ENCODE measurements at regions not wholly inside any gene's neighbourhood (a gene's known extent, or its start where the extent isn't known, plus 50 kb on each side); places are given as distances from the start of the nearest gene placed in this dataset.

- Mint-ChIP-seq H3K27me3 (ENCODE audit: insufficient read depth, unreplicated experiment) (no peaks in the 10 kb centered on the region), H3K4me1 (ENCODE audit: low read depth, unreplicated experiment) (no peaks in the 10 kb centered on the region), H3K4me3 (ENCODE audit: unreplicated experiment) (no peak overlapping the region), H3K9me3 (ENCODE audit: unreplicated experiment) (no peaks in the 10 kb centered on the region), H3K27ac (ENCODE audit: unreplicated experiment) (no peak overlapping the region), H3K36me3 (ENCODE audit: insufficient read depth, unreplicated experiment) (no peaks in the 10 kb centered on the region)
- no TSS peak for BruUV-seq (replicated peaks)
- ChIA-PET CTCF (no interaction called here), POLR2A (no interaction called here)
- H3K4me1 ChIP-seq: no peaks in the 10 kb centered on the region
- no peaks in the 10 kb centered on the region for H3K9me3 ChIP-seq
- H3K36me3 ChIP-seq (ENCODE audit: control insufficient read depth, insufficient read depth, low read length): no peaks in the 10 kb centered on the region
- no peak for DNase-seq
- no peaks in the 10 kb centered on the region for H3K27me3 ChIP-seq (replicated peaks; ENCODE audit: control insufficient read depth, insufficient read depth, low read length)
- no peak overlapping the region for H3K4me3 ChIP-seq (ENCODE audit: low read depth, low read length)
- TF ChIP-seq CTCF (IDR thresholded peaks at IDR 0.05; ENCODE audit: insufficient read depth in 1 of 2, low read depth in 1 of 2, low read length in 1 of 2, severe bottlenecking in 1 of 2, unreplicated experiment in 1 of 2): no peak
- intact Hi-C loops (cut with micrococcal nuclease; ENCODE audit: unreplicated experiment): no loop called here
These were observed 87.5 kb upstream of the NRP1 start for GRCh38 chr10:33421789-33422462.

DNA sequence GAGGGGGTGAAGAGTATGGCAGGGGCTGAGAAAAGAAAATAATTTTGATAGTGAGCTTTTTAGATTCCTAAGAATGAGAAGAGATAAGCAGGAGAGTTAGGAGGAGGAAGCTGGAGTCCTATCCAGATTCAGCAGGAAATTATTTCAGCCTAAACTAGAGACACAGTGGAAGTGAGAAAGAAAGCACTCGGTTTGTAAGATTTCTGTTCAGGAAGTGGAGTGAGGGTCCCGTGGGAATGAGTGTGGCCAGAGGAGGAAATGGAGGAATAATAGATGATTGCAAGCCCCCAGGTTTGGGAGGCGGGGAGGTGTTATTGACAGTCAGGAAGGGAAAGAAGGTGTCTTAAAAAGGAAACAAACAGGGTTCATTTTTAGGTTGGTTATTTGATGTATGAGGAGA lies 84.8 kb upstream of the NRP1 start:
- DNase-seq: no peak
- Mint-ChIP-seq H3K4me3 (ENCODE audit: unreplicated experiment) (no peak overlapping the region), H3K9me3 (ENCODE audit: unreplicated experiment) (no peaks in the 10 kb centered on the region), H3K36me3 (ENCODE audit: insufficient read depth, unreplicated experiment) (no peaks in the 10 kb centered on the region), H3K27me3 (ENCODE audit: insufficient read depth, unreplicated experiment) (no peaks in the 10 kb centered on the region), H3K4me1 (ENCODE audit: low read depth, unreplicated experiment) (no peaks in the 10 kb centered on the region), H3K27ac (ENCODE audit: unreplicated experiment) (no peak overlapping the region)
- H3K27me3 ChIP-seq (replicated peaks; ENCODE audit: control insufficient read depth, insufficient read depth, low read length): no peaks in the 10 kb centered on the region
- TF ChIP-seq CTCF (IDR thresholded peaks at IDR 0.05; ENCODE audit: insufficient read depth in 1 of 2, low read depth in 1 of 2, low read length in 1 of 2, severe bottlenecking in 1 of 2, unreplicated experiment in 1 of 2): no peak
- BruUV-seq (replicated peaks): no TSS peak
- no peaks in the 10 kb centered on the region for H3K36me3 ChIP-seq (ENCODE audit: control insufficient read depth, insufficient read depth, low read length)
- POLR2A ChIA-PET: no interaction called here
- no peaks in the 10 kb centered on the region for H3K9me3 ChIP-seq
- CTCF ChIA-PET: no interaction called here
- no peaks in the 10 kb centered on the region for H3K4me1 ChIP-seq
- intact Hi-C loops (cut with micrococcal nuclease; ENCODE audit: unreplicated experiment): no loop called here
- no peak overlapping the region for H3K4me3 ChIP-seq (ENCODE audit: low read depth, low read length)

DNA sequence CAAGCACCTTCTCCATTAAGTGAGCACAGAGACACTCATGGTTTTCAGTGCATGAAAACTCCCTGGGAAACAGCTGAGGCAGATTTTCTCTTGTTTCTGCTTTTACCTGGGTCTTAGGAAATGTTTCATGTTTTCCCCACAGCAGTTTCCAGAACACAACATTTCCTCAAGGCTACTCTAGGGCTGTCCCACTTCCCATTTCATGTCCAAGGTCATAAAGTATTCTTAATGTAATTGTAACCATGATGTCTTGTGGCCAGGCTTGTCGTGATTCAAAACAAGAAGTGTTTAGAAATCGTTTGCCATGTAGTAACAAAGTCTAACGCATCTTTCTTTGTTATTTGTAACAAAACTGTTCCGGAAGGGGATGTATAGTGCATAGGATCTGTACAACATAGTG lies 83.8 kb upstream of the NRP1 start:
- ChIA-PET POLR2A (no interaction called here), CTCF (no interaction called here)
- no peaks in the 10 kb centered on the region for H3K4me1 Mint-ChIP-seq (ENCODE audit: low read depth, unreplicated experiment)
- no TSS peak for BruUV-seq (replicated peaks)
- no peak for TF ChIP-seq CTCF (IDR thresholded peaks at IDR 0.05; ENCODE audit: insufficient read depth in 1 of 2, low read depth in 1 of 2, low read length in 1 of 2, severe bottlenecking in 1 of 2, unreplicated experiment in 1 of 2)
- intact Hi-C loops (cut with micrococcal nuclease; ENCODE audit: unreplicated experiment): no loop called here
- no peaks in the 10 kb centered on the region for H3K36me3 Mint-ChIP-seq (ENCODE audit: insufficient read depth, unreplicated experiment)
- Histone ChIP-seq H3K36me3 (ENCODE audit: control insufficient read depth, insufficient read depth, low read length) (no peaks in the 10 kb centered on the region), H3K9me3 (no peaks in the 10 kb centered on the region), H3K4me3 (ENCODE audit: low read depth, low read length) (no peak overlapping the region), H3K27me3 (replicated peaks; ENCODE audit: control insufficient read depth, insufficient read depth, low read length) (no peaks in the 10 kb centered on the region), H3K4me1 (no peaks in the 10 kb centered on the region)
- H3K9me3 Mint-ChIP-seq (ENCODE audit: unreplicated experiment): no peaks in the 10 kb centered on the region
- H3K4me3 Mint-ChIP-seq (ENCODE audit: unreplicated experiment): no peak overlapping the region
- no peak overlapping the region for H3K27ac Mint-ChIP-seq (ENCODE audit: unreplicated experiment)
- no peak for DNase-seq
- H3K27me3 Mint-ChIP-seq (ENCODE audit: insufficient read depth, unreplicated experiment): no peaks in the 10 kb centered on the region

Measured in Caco-2 (cell line).